Lung (tissue), 11 donors: ENCODE measurements at regions not wholly inside any gene's neighbourhood (a gene's known extent, or its start where the extent isn't known, plus 50 kb on each side); places are given as distances from the start of the nearest gene placed in this dataset.

ENCODE experiments used
- ATAC-seq: fragments of 200-7000 bp; cut with Tn5 transposase; one replicate; pipeline ENCODE4 v1.9.1; 2020; ENCODE audit warnings: moderate number of reproducible peaks; ENCODE audit not compliant: insufficient read depth, low FRiP score
- DNase-seq, 3 donors: peaks; one replicate each; pipeline ENCODE4 v3.0.0-alpha.2; 2013 to 2017
- H3K27ac ChIP-seq, 2 donors: one replicate each; pipeline ENCODE4 v1.5.1; 2013; ENCODE audit warnings: mild to moderate bottlenecking in 2 of 2, moderate library complexity in 2 of 2, control low read depth in 1 of 2, inconsistent platforms in 1 of 2, low read depth in 1 of 2, low read length in 1 of 2
- H3K27me3 ChIP-seq, 3 donors: one replicate each; pipeline ENCODE4 v1.5.1; 2013; ENCODE audit warnings: low read length in 2 of 3; ENCODE audit not compliant: control insufficient read depth in 3 of 3, insufficient read depth in 3 of 3
- H3K36me3 ChIP-seq, 4 donors: one replicate each; pipeline ENCODE4 v1.5.1; 2013; ENCODE audit warnings: low read length in 4 of 4, mild to moderate bottlenecking in 1 of 4, moderate library complexity in 1 of 4; ENCODE audit not compliant: control insufficient read depth in 4 of 4, insufficient read depth in 4 of 4
- H3K4me1 ChIP-seq, 5 donors: one replicate each; pipeline ENCODE4 v1.5.1; 2013; ENCODE audit warnings: low read length in 5 of 5, mild to moderate bottlenecking in 2 of 5, moderate library complexity in 1 of 5; ENCODE audit not compliant: control insufficient read depth in 5 of 5, insufficient read depth in 5 of 5
- H3K4me3 ChIP-seq: one replicate; pipeline ENCODE4 v1.5.1; 2013; ENCODE audit warnings: mild to moderate bottlenecking, control low read depth, moderate library complexity
- H3K9ac ChIP-seq, 2 donors: one replicate each; pipeline ENCODE4 v1.5.1; 2013; ENCODE audit warnings: low read length in 2 of 2, control low read depth in 1 of 2; ENCODE audit not compliant: insufficient read depth in 1 of 2
- H3K9me3 ChIP-seq, 4 donors: one replicate each; pipeline ENCODE4 v1.5.1; 2013; ENCODE audit warnings: low read length in 3 of 4, mild to moderate bottlenecking in 1 of 4, moderate library complexity in 1 of 4; ENCODE audit not compliant: control insufficient read depth in 4 of 4, insufficient read depth in 3 of 4
- WGBS, 2 donors: extraction: QIAGEN DNeasy Blood & Tissue Kit; methylation state at CpG; one replicate each; pipeline ENCODE4 v1.1.7; 2013; 5-methylcytosine and 5-hydroxymethylcytosine counted together
- TF ChIP-seq, protein P1 (sequence below): IDR thresholded peaks from 2 replicates; pipeline ENCODE4 v1.5.1; 2012; ENCODE audit warnings: mild to moderate bottlenecking; ENCODE audit errors: control extremely low read depth, extremely low read depth
- donor health status: control.
- donor health status: control.
- donor health status: Bipolar disorder and iron deficiency.
- donor health status: healthy.
- donor health status: DM: yes; HTN: yes; CAD: no.

- no peak for ATAC-seq
- TF ChIP-seq, protein P1, sequence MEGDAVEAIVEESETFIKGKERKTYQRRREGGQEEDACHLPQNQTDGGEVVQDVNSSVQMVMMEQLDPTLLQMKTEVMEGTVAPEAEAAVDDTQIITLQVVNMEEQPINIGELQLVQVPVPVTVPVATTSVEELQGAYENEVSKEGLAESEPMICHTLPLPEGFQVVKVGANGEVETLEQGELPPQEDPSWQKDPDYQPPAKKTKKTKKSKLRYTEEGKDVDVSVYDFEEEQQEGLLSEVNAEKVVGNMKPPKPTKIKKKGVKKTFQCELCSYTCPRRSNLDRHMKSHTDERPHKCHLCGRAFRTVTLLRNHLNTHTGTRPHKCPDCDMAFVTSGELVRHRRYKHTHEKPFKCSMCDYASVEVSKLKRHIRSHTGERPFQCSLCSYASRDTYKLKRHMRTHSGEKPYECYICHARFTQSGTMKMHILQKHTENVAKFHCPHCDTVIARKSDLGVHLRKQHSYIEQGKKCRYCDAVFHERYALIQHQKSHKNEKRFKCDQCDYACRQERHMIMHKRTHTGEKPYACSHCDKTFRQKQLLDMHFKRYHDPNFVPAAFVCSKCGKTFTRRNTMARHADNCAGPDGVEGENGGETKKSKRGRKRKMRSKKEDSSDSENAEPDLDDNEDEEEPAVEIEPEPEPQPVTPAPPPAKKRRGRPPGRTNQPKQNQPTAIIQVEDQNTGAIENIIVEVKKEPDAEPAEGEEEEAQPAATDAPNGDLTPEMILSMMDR, result no peak
- DNase-seq, result no peak
- Histone ChIP-seq H3K27me3 (no peaks in the 10 kb centered on the region), H3K36me3 (no peaks in the 10 kb centered on the region), H3K9ac (no peak overlapping the region), H3K4me3 (no peak overlapping the region), H3K27ac (no peak overlapping the region), H3K9me3 (no peaks in the 10 kb centered on the region), H3K4me1 (no peaks in the 10 kb centered on the region)
- 89 to 92% methylated on average over 12 of the region's 12 CpGs for WGBS, 2 donors
Observed at GRCh38 chr2:15841776-15842560, 98.4 kb upstream of the MYCN start.

- no peaks in the 10 kb centered on the region for H3K9me3 ChIP-seq
- H3K36me3 ChIP-seq, result no peaks in the 10 kb centered on the region
- H3K27me3 ChIP-seq, result no peaks in the 10 kb centered on the region
- TF ChIP-seq, protein P1, result no peak
- WGBS, 2 donors, result 91 to 94% methylated on average over 34 of the region's 34 CpGs
- ATAC-seq (no peak), DNase-seq (no peak)
- H3K27ac ChIP-seq, result no peak overlapping the region
- H3K4me3 ChIP-seq, result no peak overlapping the region
- no peaks in the 10 kb centered on the region for H3K4me1 ChIP-seq
- H3K9ac ChIP-seq, result no peak overlapping the region
Observed at GRCh38 chr2:15842758-15843666, 97.3 kb upstream of the MYCN start.

DNA sequence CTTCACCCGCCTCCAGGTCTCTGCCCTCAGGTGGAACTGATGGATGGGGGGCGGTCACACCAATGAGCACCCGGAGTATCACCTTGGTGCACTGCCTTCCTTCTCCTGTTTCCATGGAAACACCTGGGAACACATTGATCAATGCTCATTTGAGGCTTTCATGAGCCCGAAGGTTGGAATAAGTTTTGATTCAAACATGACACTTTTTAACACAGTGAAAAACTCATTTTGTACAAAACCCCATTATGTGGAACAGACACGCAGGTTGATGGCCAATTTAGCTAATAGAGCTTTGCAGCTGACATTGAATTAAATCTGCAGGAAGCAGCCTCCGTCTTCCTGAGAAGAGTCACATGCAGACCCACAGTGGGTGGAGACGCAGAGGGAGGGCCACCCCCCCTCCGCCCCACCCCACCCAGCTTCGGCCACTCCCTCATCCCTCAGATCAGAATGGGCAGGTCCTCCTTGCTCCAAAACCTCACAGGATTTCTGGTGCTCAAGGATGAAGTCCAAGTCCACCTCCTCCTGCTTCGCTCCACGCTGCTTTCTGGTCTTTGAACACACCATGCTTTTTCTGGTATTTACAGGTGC is 96.0 kb upstream of the MYCN start:
- no peak overlapping the region for H3K4me3 ChIP-seq

More for the DNA sequence above, 96.0 kb upstream of the MYCN start:
- Histone ChIP-seq H3K27ac (no peak overlapping the region), H3K27me3 (no peaks in the 10 kb centered on the region), H3K9me3 (peaks cover 0 to under 1% (median 0%) of the 10 kb centered on the region in 4 donors), H3K9ac (no peak overlapping the region), H3K4me1 (no peaks in the 10 kb centered on the region), H3K36me3 (no peaks in the 10 kb centered on the region)
- ATAC-seq (no peak), DNase-seq (no peak)
- WGBS, 2 donors, result 52 to 62% methylated on average over 11 of the region's 11 CpGs
- TF ChIP-seq, protein P1, result no peak
